HCT116 (cell line): ENCODE measurements at regions not wholly inside any gene's neighbourhood (a gene's known extent, or its start where the extent isn't known, plus 50 kb on each side); places are given as distances from the start of the nearest gene placed in this dataset.

Experiments
- ATAC-seq: fragments of 200-7000 bp; cut with Tn5 transposase; 2 replicates; pipeline ENCODE4 v1.9.1; 2020; ENCODE audit warnings: mild to moderate bottlenecking, moderate library complexity
- BruUV-seq: library from RNA; stranded (reverse); fragments of 400-500 nt; replicated peaks from 2 replicates; lab custom pipeline; 2021; lab: Mats Ljungman, UMichigan
- CTCF ChIA-PET: fragments of 300-600 bp; sonication (Branson Sonifier 250); formaldehyde crosslinking; loops from one replicate; lab custom pipeline; 2021; ENCODE audit warnings: antibody characterized with exemption; lab: Charles Lee
- POLR2A ChIA-PET: fragments of 300-600, 350-600 bp; sonication (Branson Sonifier 250); formaldehyde crosslinking; loops from one replicate; lab custom pipeline; 2021; ENCODE audit warnings: antibody characterized with exemption; lab: Charles Lee
- RAD21 ChIA-PET, 2 experiments: fragments of 300-600 bp; sonication (Branson Sonifier 250); formaldehyde crosslinking; loops; one replicate each; lab custom pipeline; 2023; ENCODE audit warnings: low total read pairs in 2 of 2; ENCODE audit not compliant: uncharacterized antibody in 2 of 2, unreplicated experiment in 2 of 2, low non-redundant PET in 1 of 2; lab: Charles Lee
- DNase-seq: peaks from one replicate; pipeline ENCODE4 v3.0.0-alpha.2; 2010; ENCODE audit warnings: low read depth, low spot score
- H2AFZ ChIP-seq: fragments of 200-600 bp; shearing (Covaris generic), sonication (generic); 2 replicates; pipeline ENCODE4 v1.6.1; 2017; ENCODE audit warnings: low read depth, mixed run types, mixed read lengths, antibody characterized with exemption, low read length; ENCODE audit not compliant: poor library complexity, severe bottlenecking
- H3K27ac ChIP-seq: 2 replicates; pipeline ENCODE4 v1.5.1; 2012; ENCODE audit warnings: low read depth, low read length
- H3K27me3 ChIP-seq: fragments of 200-600 bp; sonication (generic); 2 replicates; pipeline ENCODE4 v1.6.1; 2016; ENCODE audit warnings: mixed run types, low read length, mixed read lengths; ENCODE audit not compliant: insufficient read depth
- H3K36me3 ChIP-seq, 2 experiments: fragments of 200-500 bp in 1 of 2; fragments of 200-600 bp in 1 of 2; sonication (Bioruptor generic) in 1 of 2; sonication (generic) in 1 of 2; 2 replicates each; pipeline versions ENCODE4 v1.5.1 to v1.6.1; 2014 to 2016; ENCODE audit warnings: low read length in 2 of 2, inconsistent platforms in 1 of 2, mixed read lengths in 1 of 2, mixed run types in 1 of 2; ENCODE audit not compliant: insufficient read depth in 2 of 2, control insufficient read depth in 1 of 2
- H3K4me1 ChIP-seq, 2 experiments: fragments of 200-600 bp in 1 of 2; sonication (generic) in 1 of 2; 2 replicates each; pipeline versions ENCODE4 v1.5.1 to v1.6.1; 2012 to 2017; ENCODE audit warnings: low read length in 2 of 2, inconsistent platforms in 1 of 2, mild to moderate bottlenecking in 1 of 2, mixed read lengths in 1 of 2, mixed run types in 1 of 2, moderate library complexity in 1 of 2; ENCODE audit not compliant: insufficient read depth in 2 of 2, control insufficient read depth in 1 of 2
- H3K4me2 ChIP-seq: fragments of 200-600 bp; sonication (generic); 2 replicates; pipeline ENCODE4 v1.6.1; 2017; ENCODE audit warnings: mixed run types, low read length, mixed read lengths
- H3K4me3 ChIP-seq, 2 experiments: fragments of 200-600 bp in 1 of 2; sonication (generic) in 1 of 2; replicated peaks in 1 of 2; 2 replicates each; pipeline ENCODE4 v1.5.1; 2011 to 2016; ENCODE audit warnings: low read length in 2 of 2, control low read depth in 1 of 2, low read depth in 1 of 2, mild to moderate bottlenecking in 1 of 2, mixed read lengths in 1 of 2, mixed run types in 1 of 2
- H3K79me2 ChIP-seq: fragments of 200-600 bp; sonication (generic); 2 replicates; pipeline ENCODE4 v1.6.1; 2017; ENCODE audit warnings: mild to moderate bottlenecking, mixed run types, low read length, moderate library complexity, mixed read lengths; ENCODE audit not compliant: insufficient read depth
- H3K9ac ChIP-seq: fragments of 200-600 bp; sonication (generic); 2 replicates; pipeline ENCODE4 v1.6.1; 2016; ENCODE audit warnings: low read length, mixed read lengths
- H3K9me2 ChIP-seq: fragments of 200-600 bp; sonication (generic), shearing (Covaris generic); 2 replicates; pipeline ENCODE4 v1.6.1; 2017; ENCODE audit warnings: mixed run types, mild to moderate bottlenecking, moderate library complexity; ENCODE audit not compliant: insufficient read depth
- H3K9me3 ChIP-seq, 2 experiments: fragments of 200-500 bp in 1 of 2; fragments of 200-600 bp in 1 of 2; sonication (Bioruptor generic) in 1 of 2; sonication (generic) in 1 of 2; 2 replicates each; pipeline ENCODE4 v1.6.1; 2014 to 2017; ENCODE audit warnings: low read length in 2 of 2, mixed read lengths in 2 of 2, inconsistent platforms in 1 of 2, low read depth in 1 of 2, mild to moderate bottlenecking in 1 of 2, mixed run types in 1 of 2, moderate library complexity in 1 of 2; ENCODE audit not compliant: control insufficient read depth in 1 of 2, insufficient read depth in 1 of 2
- H4K20me1 ChIP-seq: fragments of 200-600 bp; sonication (generic), shearing (Covaris generic); 2 replicates; pipeline ENCODE4 v1.6.1; 2017; ENCODE audit warnings: mixed run types, mild to moderate bottlenecking, moderate library complexity; ENCODE audit not compliant: insufficient read depth
- CBX3 ChIP-seq: IDR thresholded peaks from 2 replicates; pipeline ENCODE4 v1.6.1; 2012; ENCODE audit warnings: low read depth
- CEBPB ChIP-seq: IDR thresholded peaks from 2 replicates; pipeline ENCODE4 v1.6.1; 2012; ENCODE audit warnings: low read depth
- EGR1 ChIP-seq: IDR thresholded peaks from 2 replicates; pipeline ENCODE4 v1.6.1; 2012; ENCODE audit warnings: low read depth
- ELF1 ChIP-seq: IDR thresholded peaks from 2 replicates; pipeline ENCODE4 v1.6.1; 2012; ENCODE audit warnings: low read depth, borderline replicate concordance
- EZH2 ChIP-seq: fragments of 200-600 bp; sonication (generic); IDR thresholded peaks from 2 replicates; pipeline ENCODE4 v1.6.1; 2017; ENCODE audit warnings: antibody characterized with exemption, mixed run types
- EZH2phosphoT487 ChIP-seq: fragments of 200-600 bp; IDR thresholded peaks from 2 replicates; pipeline ENCODE4 v1.6.1; 2018; ENCODE audit warnings: antibody characterized with exemption, borderline replicate concordance
- FOSL1 ChIP-seq: IDR thresholded peaks from 2 replicates; pipeline ENCODE4 v1.6.1; 2012; ENCODE audit warnings: low read depth
- JUND ChIP-seq: IDR thresholded peaks from 2 replicates; pipeline ENCODE4 v1.6.1; 2012
- POLR2A ChIP-seq: IDR thresholded peaks from 2 replicates; pipeline ENCODE4 v1.7.0; 2011; ENCODE audit warnings: borderline replicate concordance; ENCODE audit not compliant: insufficient read depth, insufficient read length; ENCODE audit errors: extremely low read depth
- POLR2AphosphoS5 ChIP-seq: IDR thresholded peaks from 2 replicates; pipeline ENCODE4 v1.6.1; 2011; ENCODE audit warnings: mild to moderate bottlenecking, low read depth, low read length, moderate library complexity
- RAD21 ChIP-seq: IDR thresholded peaks from 2 replicates; pipeline ENCODE4 v1.6.1; 2012; ENCODE audit warnings: low read depth, mild to moderate bottlenecking
- SIN3A ChIP-seq: IDR thresholded peaks from 2 replicates; pipeline ENCODE4 v1.6.1; 2012; ENCODE audit warnings: low read depth
- SP1 ChIP-seq: IDR thresholded peaks from 2 replicates; pipeline ENCODE4 v1.6.1; 2012; ENCODE audit warnings: low read depth
- SRF ChIP-seq: IDR thresholded peaks from 2 replicates; pipeline ENCODE4 v1.6.1; 2012; ENCODE audit warnings: low read depth
- TCF7L2 ChIP-seq: IDR thresholded peaks from 2 replicates; pipeline ENCODE4 v1.7.0; 2011; ENCODE audit warnings: borderline replicate concordance, inconsistent platforms; ENCODE audit not compliant: insufficient read depth, insufficient read length; ENCODE audit errors: extremely low read depth
- YY1 ChIP-seq: IDR thresholded peaks from 2 replicates; pipeline ENCODE4 v1.6.1; 2011; ENCODE audit warnings: low read length, low read depth, moderate library complexity, mild to moderate bottlenecking; ENCODE audit not compliant: insufficient replicate concordance; ENCODE audit errors: extremely low read depth
- ZFX ChIP-seq: fragments of 450-650 bp; IDR thresholded peaks from 2 replicates; pipeline ENCODE4 v1.6.1; 2017
- ZNF274 ChIP-seq: fragments of 200-500 bp; sonication (Bioruptor generic); IDR thresholded peaks from 2 replicates; pipeline ENCODE4 v1.6.1; 2014; ENCODE audit warnings: mild to moderate bottlenecking, low read depth, low read length, inconsistent platforms
- intact Hi-C: fragments of 100-400 bp; cut with micrococcal nuclease; formaldehyde crosslinking; loops from 2 replicates; pipeline ENCODE4 v1.10.0; 2022
- TF ChIP-seq, protein P1 (sequence below): IDR thresholded peaks from 2 replicates; pipeline ENCODE4 v1.6.1; 2011; ENCODE audit warnings: mild to moderate bottlenecking, low read length, moderate library complexity; ENCODE audit not compliant: insufficient replicate concordance; ENCODE audit errors: extremely low read depth
- TF ChIP-seq, protein P2 (sequence below), 3 experiments: fragments of 200-600 bp in 1 of 3; sonication (generic) in 1 of 3; IDR thresholded peaks in 2 of 3; conservative IDR thresholded peaks in 1 of 3; 2 replicates each; pipeline ENCODE4 v1.5.1; 2012 to 2017; ENCODE audit warnings: low read depth in 2 of 3, low read length in 2 of 3, antibody characterized with exemption in 1 of 3, borderline replicate concordance in 1 of 3, control low read depth in 1 of 3, mild to moderate bottlenecking in 1 of 3, mixed read lengths in 1 of 3, mixed run types in 1 of 3, moderate library complexity in 1 of 3; ENCODE audit not compliant: insufficient read depth in 1 of 3
- TF ChIP-seq, protein P3 (sequence below): IDR thresholded peaks from 2 replicates; pipeline ENCODE4 v1.6.1; 2012
- TF ChIP-seq, protein P4 (sequence below): IDR thresholded peaks from 2 replicates; pipeline ENCODE4 v1.6.1; 2012; ENCODE audit warnings: low read depth
- TF ChIP-seq, protein P5 (sequence below): IDR thresholded peaks from 2 replicates; pipeline ENCODE4 v1.6.1; 2012

DNA sequence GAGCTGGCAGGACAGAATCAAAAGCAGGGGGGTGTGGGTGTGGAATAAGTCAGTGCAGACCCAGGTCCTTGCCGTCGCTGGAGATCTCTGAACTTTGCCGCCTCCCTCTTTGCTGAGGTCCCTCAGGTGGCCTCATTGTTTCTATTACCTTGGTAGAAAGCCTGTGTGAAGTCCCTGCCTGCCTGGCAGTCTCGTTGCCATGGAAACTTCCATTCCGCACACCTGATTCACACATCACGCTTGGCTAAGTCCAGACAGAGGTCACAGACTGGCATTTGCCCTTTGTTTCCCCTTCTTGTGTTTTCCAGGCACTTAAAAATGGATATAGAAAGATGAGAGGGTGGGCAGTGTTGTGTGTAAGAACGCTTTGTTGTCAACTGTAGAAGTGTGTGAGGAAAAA is 260.6 kb downstream of the PRL start:
- DNase-seq (peak; percentile 74), ATAC-seq (peak; percentile 99)
- TF ChIP-seq CBX3, result peak; percentile 39; the same call in 1 of the 2 replicates
- no peak for TF ChIP-seq ZNF274
- TF ChIP-seq, protein P1, sequence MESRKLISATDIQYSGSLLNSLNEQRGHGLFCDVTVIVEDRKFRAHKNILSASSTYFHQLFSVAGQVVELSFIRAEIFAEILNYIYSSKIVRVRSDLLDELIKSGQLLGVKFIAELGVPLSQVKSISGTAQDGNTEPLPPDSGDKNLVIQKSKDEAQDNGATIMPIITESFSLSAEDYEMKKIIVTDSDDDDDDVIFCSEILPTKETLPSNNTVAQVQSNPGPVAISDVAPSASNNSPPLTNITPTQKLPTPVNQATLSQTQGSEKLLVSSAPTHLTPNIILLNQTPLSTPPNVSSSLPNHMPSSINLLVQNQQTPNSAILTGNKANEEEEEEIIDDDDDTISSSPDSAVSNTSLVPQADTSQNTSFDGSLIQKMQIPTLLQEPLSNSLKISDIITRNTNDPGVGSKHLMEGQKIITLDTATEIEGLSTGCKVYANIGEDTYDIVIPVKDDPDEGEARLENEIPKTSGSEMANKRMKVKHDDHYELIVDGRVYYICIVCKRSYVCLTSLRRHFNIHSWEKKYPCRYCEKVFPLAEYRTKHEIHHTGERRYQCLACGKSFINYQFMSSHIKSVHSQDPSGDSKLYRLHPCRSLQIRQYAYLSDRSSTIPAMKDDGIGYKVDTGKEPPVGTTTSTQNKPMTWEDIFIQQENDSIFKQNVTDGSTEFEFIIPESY, result no peak
- no peak for TF ChIP-seq JUND
- TF ChIP-seq CEBPB, result no peak
- no peak for TF ChIP-seq POLR2A
- TF ChIP-seq, protein P2, sequence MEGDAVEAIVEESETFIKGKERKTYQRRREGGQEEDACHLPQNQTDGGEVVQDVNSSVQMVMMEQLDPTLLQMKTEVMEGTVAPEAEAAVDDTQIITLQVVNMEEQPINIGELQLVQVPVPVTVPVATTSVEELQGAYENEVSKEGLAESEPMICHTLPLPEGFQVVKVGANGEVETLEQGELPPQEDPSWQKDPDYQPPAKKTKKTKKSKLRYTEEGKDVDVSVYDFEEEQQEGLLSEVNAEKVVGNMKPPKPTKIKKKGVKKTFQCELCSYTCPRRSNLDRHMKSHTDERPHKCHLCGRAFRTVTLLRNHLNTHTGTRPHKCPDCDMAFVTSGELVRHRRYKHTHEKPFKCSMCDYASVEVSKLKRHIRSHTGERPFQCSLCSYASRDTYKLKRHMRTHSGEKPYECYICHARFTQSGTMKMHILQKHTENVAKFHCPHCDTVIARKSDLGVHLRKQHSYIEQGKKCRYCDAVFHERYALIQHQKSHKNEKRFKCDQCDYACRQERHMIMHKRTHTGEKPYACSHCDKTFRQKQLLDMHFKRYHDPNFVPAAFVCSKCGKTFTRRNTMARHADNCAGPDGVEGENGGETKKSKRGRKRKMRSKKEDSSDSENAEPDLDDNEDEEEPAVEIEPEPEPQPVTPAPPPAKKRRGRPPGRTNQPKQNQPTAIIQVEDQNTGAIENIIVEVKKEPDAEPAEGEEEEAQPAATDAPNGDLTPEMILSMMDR (IDR thresholded peaks at IDR 0.05 in 2 of 3, conservative IDR thresholded peaks at IDR 0.05 in 1 of 3; ENCODE audit: borderline replicate concordance in 1 of 3, insufficient read depth in 1 of 3, low read depth in 2 of 3, low read length in 2 of 3), result no peak
- no peak for TF ChIP-seq FOSL1
- TF ChIP-seq, protein P3, sequence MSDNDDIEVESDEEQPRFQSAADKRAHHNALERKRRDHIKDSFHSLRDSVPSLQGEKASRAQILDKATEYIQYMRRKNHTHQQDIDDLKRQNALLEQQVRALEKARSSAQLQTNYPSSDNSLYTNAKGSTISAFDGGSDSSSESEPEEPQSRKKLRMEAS, result no peak
- no peak for TF ChIP-seq POLR2AphosphoS5
- TF ChIP-seq EZH2phosphoT487, result no peak
- no peak for TF ChIP-seq EGR1
- TF ChIP-seq TCF7L2, result peak; percentile 42
- TF ChIP-seq YY1, result no peak
- no peak for TF ChIP-seq ZFX
- peak; percentile 30; the same call in 1 of the 2 replicates for TF ChIP-seq SP1
- TF ChIP-seq RAD21, result no peak
- TF ChIP-seq, protein P4, sequence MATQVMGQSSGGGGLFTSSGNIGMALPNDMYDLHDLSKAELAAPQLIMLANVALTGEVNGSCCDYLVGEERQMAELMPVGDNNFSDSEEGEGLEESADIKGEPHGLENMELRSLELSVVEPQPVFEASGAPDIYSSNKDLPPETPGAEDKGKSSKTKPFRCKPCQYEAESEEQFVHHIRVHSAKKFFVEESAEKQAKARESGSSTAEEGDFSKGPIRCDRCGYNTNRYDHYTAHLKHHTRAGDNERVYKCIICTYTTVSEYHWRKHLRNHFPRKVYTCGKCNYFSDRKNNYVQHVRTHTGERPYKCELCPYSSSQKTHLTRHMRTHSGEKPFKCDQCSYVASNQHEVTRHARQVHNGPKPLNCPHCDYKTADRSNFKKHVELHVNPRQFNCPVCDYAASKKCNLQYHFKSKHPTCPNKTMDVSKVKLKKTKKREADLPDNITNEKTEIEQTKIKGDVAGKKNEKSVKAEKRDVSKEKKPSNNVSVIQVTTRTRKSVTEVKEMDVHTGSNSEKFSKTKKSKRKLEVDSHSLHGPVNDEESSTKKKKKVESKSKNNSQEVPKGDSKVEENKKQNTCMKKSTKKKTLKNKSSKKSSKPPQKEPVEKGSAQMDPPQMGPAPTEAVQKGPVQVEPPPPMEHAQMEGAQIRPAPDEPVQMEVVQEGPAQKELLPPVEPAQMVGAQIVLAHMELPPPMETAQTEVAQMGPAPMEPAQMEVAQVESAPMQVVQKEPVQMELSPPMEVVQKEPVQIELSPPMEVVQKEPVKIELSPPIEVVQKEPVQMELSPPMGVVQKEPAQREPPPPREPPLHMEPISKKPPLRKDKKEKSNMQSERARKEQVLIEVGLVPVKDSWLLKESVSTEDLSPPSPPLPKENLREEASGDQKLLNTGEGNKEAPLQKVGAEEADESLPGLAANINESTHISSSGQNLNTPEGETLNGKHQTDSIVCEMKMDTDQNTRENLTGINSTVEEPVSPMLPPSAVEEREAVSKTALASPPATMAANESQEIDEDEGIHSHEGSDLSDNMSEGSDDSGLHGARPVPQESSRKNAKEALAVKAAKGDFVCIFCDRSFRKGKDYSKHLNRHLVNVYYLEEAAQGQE, result no peak
- TF ChIP-seq SIN3A, result no peak
- TF ChIP-seq, protein P5, sequence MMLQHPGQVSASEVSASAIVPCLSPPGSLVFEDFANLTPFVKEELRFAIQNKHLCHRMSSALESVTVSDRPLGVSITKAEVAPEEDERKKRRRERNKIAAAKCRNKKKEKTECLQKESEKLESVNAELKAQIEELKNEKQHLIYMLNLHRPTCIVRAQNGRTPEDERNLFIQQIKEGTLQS, result no peak
- TF ChIP-seq SRF, result no peak
- no peak for TF ChIP-seq EZH2
- no peak for TF ChIP-seq ELF1
- CTCF ChIA-PET, result no interaction called here
- POLR2A ChIA-PET, result no interaction called here
- Histone ChIP-seq H3K27me3 (no peaks in the 10 kb centered on the region), H4K20me1 (no peaks in the 10 kb centered on the region), H3K4me1 (peaks cover 14 to 15% of the 10 kb centered on the region in 2 experiments; a peak in 3 of 4 replicates), H3K27ac (no peak overlapping the region), H3K4me3 (no peak overlapping the region), H3K36me3 (no peaks in the 10 kb centered on the region), H3K9me2 (no peaks in the 10 kb centered on the region), H2AFZ (peak overlapping the region; percentile 47), H3K79me2 (no peaks in the 10 kb centered on the region), H3K9me3 (no peaks in the 10 kb centered on the region), H3K4me2 (peak overlapping the region; percentile 55), H3K9ac (no peak overlapping the region)
- no TSS peak for BruUV-seq
- intact Hi-C loops, result no loop called here
- RAD21 ChIA-PET, result no interaction called here
